ENCODE measurements at regions not wholly inside any gene's neighbourhood (a gene's known extent, or its start where the extent isn't known, plus 50 kb on each side); places are given as distances from the start of the nearest gene placed in this dataset.
"Not testable (repeated sequence)": the region's sequence is repeated elsewhere in the genome, so short reads cannot be mapped to it uniquely, and the experiment has no call there.

DNA sequence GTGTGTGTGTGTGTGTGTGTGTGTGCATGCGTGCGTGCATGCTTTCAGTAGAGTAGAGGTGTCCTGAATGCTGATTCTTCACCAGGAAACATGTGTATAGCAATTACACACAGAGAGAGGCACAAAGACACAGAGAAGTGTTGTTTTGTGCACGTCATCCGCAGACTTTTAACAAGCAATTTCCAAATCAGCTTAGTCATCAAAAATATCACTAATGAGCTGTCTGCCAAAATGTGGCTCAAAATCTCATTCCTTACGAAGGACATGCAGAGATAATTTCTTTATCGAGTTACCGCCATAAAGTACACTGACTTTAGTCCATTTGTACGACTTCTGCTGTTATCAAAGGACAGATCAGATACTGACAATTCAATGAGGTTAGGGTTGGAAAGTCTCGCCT is 274.9 kb upstream of the RARB start:
- no peak for DNase-seq (ENCODE audit: low spot score)

DNA sequence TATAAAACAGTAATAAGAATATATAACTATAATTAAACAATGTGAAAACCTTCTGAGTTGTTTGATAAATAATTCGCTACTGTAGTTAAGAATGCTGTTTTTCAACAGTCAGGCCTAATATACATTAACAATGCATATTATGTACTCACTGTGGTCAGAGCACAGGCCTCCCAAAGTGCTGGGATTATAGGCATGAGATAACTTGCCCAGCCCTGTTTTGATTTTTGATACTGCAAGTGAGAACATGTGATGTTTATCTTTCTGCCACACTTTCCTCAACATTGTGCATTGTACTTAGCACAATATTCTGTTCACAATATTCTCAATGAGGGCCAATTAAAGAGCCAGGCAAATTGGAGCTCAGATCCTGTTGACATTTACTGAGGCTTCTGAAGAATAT is 274.5 kb upstream of the RARB start:
- no peak for DNase-seq (ENCODE audit: low spot score)

- DNase-seq (ENCODE audit: low spot score), result no peak
Observed at GRCh38 chr3:25155652-25156471, 272.2 kb upstream of the RARB start.

GRCh38 chr3:25156626-25157025 is 271.4 kb upstream of the RARB start:
- no peak for DNase-seq (ENCODE audit: low spot score)

- DNase-seq (ENCODE audit: low spot score), result no peak
Observed at GRCh38 chr3:25165306-25165705, 262.8 kb upstream of the RARB start.

DNA sequence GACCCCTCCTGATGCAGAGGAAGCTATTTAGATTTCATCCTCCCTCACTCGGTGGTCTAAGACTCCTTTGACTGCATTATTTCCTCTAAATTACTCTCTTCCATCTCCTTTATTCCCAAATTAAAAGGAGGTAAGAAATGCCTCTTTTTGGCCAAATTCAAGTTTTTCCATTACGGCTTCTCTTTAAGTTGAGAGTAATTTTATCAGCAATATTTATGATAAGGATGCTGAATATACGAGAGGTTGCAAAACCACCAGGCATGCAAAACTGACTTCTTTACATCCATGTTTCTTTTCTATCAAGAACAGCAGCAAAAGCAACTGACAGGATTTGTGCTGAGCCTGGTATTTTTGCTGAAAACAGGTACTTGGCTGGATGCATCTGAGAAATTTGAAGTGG is 262.0 kb upstream of the RARB start:
- no peak for DNase-seq (ENCODE audit: low spot score)

- no peak for DNase-seq (ENCODE audit: low spot score)
Observed at GRCh38 chr3:25169151-25169550, 258.9 kb upstream of the RARB start.

DNA sequence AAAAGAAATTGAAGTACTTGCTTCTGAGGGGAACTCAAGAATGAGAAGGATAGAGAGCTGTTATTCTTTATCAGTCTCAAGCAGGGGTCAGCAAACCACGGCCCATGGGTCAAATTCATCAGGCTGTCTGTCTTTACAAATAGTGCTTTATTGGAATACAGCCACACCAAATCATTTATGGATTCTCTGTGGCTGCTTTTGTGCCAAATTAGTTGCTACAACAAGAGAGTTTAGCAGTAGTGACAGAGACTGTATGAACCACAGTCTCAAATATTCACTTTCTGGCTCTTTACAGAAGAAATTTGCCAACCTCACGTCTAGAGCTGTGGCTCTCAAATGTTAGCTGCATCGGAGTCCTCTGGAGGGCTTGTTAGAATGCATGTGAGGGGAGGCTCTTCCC is 258.0 kb upstream of the RARB start:
- no peak for DNase-seq (ENCODE audit: low spot score)

DNA sequence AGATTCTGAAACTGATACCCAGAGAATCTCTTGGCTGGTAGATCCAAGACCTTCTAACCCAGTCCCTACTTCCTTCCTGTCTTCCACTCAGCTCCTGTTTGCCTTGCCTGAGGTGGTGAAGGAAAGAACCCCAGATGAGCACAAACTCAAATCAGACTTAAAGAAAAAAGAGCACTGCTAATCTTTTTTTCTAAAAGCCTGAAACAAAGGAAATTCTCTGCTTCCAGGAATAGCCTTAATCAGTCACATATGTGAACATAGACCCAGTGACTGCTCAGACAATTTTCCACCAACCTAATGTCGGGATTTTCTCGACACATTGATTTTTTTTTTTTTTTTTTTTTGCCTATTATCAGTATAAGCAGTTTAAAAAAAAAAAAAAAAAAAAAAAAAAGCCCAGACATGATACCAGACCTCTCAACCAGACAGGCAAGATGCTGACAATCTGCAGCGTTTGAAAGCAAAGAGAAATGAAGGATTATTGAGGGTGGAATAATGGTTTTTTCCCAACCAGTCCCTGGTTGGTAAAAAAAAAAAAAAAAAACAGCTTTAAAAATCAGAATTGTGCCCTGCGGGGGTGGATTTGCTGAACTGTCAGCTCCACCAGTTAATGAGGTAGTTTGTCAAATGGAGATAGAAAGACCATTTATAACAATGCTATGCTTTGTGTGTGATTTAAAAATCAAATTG is 256.8 kb upstream of the RARB start:
- no peak for DNase-seq (ENCODE audit: low spot score)

GRCh38 chr3:25171897-25172296 is 256.2 kb upstream of the RARB start:
- DNase-seq (ENCODE audit: low spot score), result no peak

DNA sequence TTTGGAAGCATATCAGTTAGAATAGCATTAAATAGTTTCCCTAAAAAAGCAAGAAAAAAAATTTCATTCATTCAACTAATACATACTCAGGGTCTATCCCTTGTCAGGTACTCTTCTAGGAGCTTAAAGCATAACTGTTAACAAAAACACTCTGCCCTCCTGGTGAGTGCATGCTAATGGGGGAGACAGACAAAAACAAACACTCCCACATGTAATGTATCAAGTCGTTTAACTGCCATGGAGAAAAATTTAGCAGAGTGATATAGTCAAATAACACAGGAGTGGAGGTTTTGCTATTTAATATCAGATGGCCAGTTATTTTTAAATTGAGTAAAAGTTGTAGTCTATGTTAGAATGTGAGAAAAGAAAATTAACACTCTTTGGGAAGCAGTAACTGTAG is 254.5 kb upstream of the RARB start:
- no peak for DNase-seq (ENCODE audit: low spot score)

DNA sequence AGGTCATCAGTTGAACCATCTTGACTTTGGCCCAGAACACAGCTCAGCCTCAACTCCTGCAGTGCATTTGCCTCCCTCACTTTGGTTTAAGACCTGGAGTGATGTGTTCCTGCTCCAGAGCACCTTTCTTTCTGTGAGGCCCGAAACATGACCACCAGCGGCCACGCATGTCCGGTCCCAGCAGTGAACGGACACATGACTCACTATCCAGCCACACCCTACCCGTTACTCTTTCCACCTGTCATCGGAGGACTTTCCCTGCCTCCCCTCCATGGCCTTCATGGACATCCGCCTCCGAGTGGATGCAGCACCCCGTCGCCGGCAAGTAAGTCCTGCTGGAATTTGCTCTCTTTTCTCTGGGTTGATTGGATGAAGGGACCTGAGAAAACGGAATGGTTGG is 253.8 kb upstream of the RARB start:
- DNase-seq (ENCODE audit: low spot score), result no peak

DNA sequence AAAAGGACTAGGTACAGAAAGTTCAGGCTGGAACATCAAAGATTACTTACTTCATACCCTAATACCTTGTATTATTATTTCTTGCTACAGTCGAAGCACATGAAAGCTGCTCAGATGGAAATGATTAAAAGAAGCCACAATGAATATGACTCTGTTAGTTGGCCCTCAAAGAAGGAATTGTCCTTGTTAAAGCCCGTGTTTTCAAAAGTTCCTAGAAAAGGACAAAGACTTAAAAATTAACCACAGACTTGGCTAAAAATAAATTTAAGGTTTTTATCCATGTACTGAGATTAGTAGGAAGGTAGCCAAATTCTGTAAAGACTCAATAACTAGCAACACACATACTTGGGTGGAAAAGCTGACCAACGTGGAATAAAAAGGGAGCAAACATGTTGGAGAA is 251.0 kb upstream of the RARB start:
- DNase-seq (ENCODE audit: low spot score), result no peak

GRCh38 chr3:25178672-25179071 is 249.4 kb upstream of the RARB start:
- DNase-seq (ENCODE audit: low spot score), result no peak

- no peak for DNase-seq (ENCODE audit: low spot score)
Observed at GRCh38 chr3:25181096-25181495, 247.0 kb upstream of the RARB start.

DNA sequence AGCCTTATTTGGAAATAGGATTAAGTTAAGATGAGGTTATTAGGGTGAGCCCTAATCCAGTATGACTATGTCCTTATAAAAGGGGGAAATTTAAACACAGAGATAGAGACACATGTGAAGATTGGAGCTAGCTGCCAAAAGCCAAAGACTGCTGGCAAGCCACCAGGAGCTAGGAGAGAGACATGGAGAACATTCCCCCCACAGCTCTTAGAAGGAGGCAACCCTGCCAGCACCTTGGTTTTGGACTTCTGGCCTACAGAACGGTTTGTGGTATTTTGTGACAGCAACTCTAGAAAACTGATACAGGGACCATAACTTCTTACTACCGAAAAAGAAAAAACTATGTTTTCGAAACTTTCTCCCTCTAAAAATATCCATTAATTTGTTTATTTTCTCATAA is 245.3 kb upstream of the RARB start:
- no peak for DNase-seq (ENCODE audit: low spot score)

DNA sequence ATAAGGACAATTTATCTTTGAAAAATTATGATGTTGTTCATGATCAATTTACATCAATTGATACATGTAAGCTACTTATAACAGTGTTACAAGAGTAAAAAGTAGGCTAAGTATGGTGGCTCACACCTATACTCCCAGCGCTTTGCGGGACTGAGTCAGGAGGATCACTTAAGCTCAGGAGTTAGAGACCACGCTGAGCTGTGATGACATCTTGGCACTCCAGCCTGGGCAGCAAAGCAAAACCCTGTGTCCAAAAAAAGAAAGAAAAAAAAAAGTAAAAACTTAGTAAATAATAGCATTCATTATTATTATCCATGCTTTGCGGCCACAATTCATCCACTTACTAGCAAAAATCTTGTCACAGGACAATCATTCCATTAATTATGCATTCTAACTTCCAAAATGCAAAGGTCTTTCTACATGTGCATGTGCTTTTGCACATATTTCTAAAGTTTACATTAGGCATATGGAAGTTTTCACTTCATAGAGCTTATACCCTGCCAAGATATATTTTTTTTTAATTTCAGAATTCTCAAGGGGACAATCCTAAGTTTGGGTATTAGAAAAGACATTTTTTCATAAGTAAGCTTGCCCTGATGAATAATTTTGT is 243.3 kb upstream of the RARB start:
- no peak for DNase-seq (ENCODE audit: low spot score)

GRCh38 chr3:25191673-25192072 is 236.4 kb upstream of the RARB start:
- DNase-seq (ENCODE audit: low spot score), result no peak

GRCh38 chr3:25199567-25199966 is 228.5 kb upstream of the RARB start:
- not testable (repeated sequence) for DNase-seq (ENCODE audit: low spot score)

DNA sequence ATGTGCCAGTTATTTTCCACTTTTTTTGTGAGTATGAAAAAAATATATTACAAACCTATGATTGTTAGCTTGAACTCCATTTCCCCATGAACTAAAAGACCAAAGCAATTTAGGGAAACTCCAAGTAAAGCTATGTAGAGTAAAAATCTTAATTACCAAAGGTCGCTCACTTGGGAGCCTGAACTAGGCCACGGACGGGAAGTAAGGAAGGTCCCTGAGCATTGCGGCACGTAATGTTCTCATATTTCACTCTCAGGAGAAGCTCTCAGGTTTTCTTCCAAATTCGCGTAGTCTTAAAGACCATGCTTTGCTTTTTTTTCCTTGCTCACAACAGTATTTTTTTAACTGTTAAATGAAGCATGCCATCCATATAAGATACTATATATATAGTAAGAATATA is 215.3 kb upstream of the RARB start:
- no peak for DNase-seq (ENCODE audit: low spot score)

DNA sequence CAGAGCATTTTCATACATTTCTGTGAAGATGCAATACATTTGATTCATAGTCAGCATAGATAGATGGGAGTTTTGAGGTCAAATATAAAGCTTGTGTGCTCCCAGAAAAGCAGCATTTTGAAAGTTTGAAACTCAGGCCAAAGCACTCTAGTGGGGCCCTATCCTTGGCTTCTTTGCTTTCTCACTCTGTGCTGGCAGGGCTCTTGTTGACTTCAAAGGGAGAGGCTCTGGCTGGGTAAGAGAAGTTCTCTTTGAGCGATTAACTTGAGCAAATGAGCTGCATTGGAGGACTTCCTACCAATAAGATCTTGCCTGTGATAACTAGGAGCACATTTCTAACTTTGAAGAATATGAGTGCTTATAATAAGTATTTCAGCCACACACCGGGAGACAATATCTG is 214.0 kb upstream of the RARB start:
- no peak for DNase-seq (ENCODE audit: low spot score)

DNA sequence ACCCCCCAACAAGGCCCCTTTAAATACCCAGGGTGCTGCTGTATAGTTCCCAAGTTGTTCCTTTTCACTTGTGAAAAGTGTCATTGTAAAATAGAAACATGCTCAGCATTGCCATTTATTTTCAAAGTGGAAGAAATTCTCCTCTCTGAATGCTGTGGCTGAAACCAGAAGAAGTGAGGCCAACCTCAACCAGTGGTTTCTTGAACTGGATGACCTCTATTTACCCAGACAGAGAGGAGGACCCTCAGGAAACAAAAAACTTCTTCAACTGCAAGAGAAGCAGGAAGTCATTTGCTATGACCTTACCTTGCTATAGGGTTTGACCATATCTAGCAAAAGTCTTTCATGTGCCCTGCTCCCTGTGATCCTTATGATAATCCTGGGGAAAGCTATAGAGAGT is 209.7 kb upstream of the RARB start:
- no peak for DNase-seq (ENCODE audit: low spot score)

GRCh38 chr3:25226747-25227146 is 201.3 kb upstream of the RARB start:
- DNase-seq (ENCODE audit: low spot score), result no peak
